Liver (tissue), 8 donors: ENCODE measurements at regions not wholly inside any gene's neighbourhood (a gene's known extent, or its start where the extent isn't known, plus 50 kb on each side); places are given as distances from the start of the nearest gene placed in this dataset.

Experiments
- DNase-seq: peaks from one replicate; pipeline ENCODE4 v3.0.0-alpha.2; 2017; ENCODE audit warnings: low spot score
- H3K27ac ChIP-seq, 2 donors: one replicate each; pipeline ENCODE4 v1.7.0; 2013; ENCODE audit warnings: inconsistent platforms in 2 of 2, low read length in 2 of 2, control low read depth in 1 of 2, low read depth in 1 of 2, mild to moderate bottlenecking in 1 of 2
- H3K27me3 ChIP-seq, 4 donors: one replicate each; pipeline versions ENCODE4 v1.6.1 to v1.7.0; 2013; ENCODE audit warnings: low read length in 3 of 4, inconsistent platforms in 1 of 4, mild to moderate bottlenecking in 1 of 4, moderate library complexity in 1 of 4; ENCODE audit not compliant: control insufficient read depth in 4 of 4, insufficient read depth in 4 of 4
- H3K36me3 ChIP-seq, 4 donors: one replicate each; pipeline versions ENCODE4 v1.6.1 to v1.7.0; 2013; ENCODE audit warnings: low read length in 3 of 4, mild to moderate bottlenecking in 3 of 4, low read depth in 1 of 4, moderate library complexity in 1 of 4; ENCODE audit not compliant: control insufficient read depth in 4 of 4, insufficient read depth in 3 of 4
- H3K4me1 ChIP-seq, 4 donors: one replicate each; pipeline versions ENCODE4 v1.6.1 to v1.7.0; 2013; ENCODE audit warnings: low read length in 3 of 4, mild to moderate bottlenecking in 3 of 4, moderate library complexity in 1 of 4; ENCODE audit not compliant: control insufficient read depth in 4 of 4, insufficient read depth in 4 of 4
- H3K4me3 ChIP-seq, 3 donors: one replicate each; pipeline versions ENCODE4 v1.6.1 to v1.7.0; 2013; ENCODE audit warnings: low read length in 3 of 3, control low read depth in 1 of 3, low read depth in 1 of 3, mild to moderate bottlenecking in 1 of 3
- H3K9ac ChIP-seq, 2 donors: one replicate each; pipeline ENCODE4 v1.7.0; 2013; ENCODE audit warnings: low read length in 2 of 2, mild to moderate bottlenecking in 2 of 2, moderate library complexity in 2 of 2, control low read depth in 1 of 2, low read depth in 1 of 2
- H3K9me3 ChIP-seq, 4 donors: one replicate each; pipeline versions ENCODE4 v1.6.1 to v1.7.0; 2013; ENCODE audit warnings: low read length in 3 of 4; ENCODE audit not compliant: control insufficient read depth in 4 of 4
- ATF3 ChIP-seq: IDR thresholded peaks from 2 replicates; pipeline ENCODE4 v1.6.1; 2016; ENCODE audit warnings: antibody characterized with exemption
- CTCF ChIP-seq: fragments of 150-350 bp; IDR thresholded peaks from 2 replicates; pipeline ENCODE4 v1.5.1; 2017; ENCODE audit warnings: improper control_type of control experiment, low read depth, low read length; ENCODE audit not compliant: missing input control
- EGR1 ChIP-seq, 2 donors: IDR thresholded peaks; 2 replicates each; pipeline ENCODE4 v1.6.1; 2016 to 2018; ENCODE audit warnings: antibody characterized with exemption in 2 of 2, low read depth in 2 of 2
- FOXA1 ChIP-seq: IDR thresholded peaks from 2 replicates; pipeline ENCODE4 v1.6.1; 2016; ENCODE audit warnings: antibody characterized with exemption
- FOXA2 ChIP-seq: IDR thresholded peaks from 2 replicates; pipeline ENCODE4 v1.6.1; 2016; ENCODE audit warnings: antibody characterized with exemption
- GABPA ChIP-seq, 2 donors: IDR thresholded peaks in 1 of 2; conservative IDR thresholded peaks in 1 of 2; 2 replicates each; pipeline ENCODE4 v1.6.1; 2016; ENCODE audit warnings: antibody characterized with exemption in 2 of 2, mild to moderate bottlenecking in 1 of 2, moderate library complexity in 1 of 2
- HNF4A ChIP-seq, 2 donors: conservative IDR thresholded peaks; 2 replicates each; pipeline ENCODE4 v1.6.1; 2016; ENCODE audit warnings: antibody characterized with exemption in 2 of 2, mild to moderate bottlenecking in 2 of 2
- HNF4G ChIP-seq: IDR thresholded peaks from 2 replicates; pipeline ENCODE4 v1.6.1; 2016; ENCODE audit warnings: antibody characterized with exemption
- JUND ChIP-seq, 2 donors: IDR thresholded peaks; 2 replicates each; pipeline ENCODE4 v1.6.1; 2016; ENCODE audit warnings: antibody characterized with exemption in 2 of 2
- MAX ChIP-seq: IDR thresholded peaks from 2 replicates; pipeline ENCODE4 v1.6.1; 2016; ENCODE audit warnings: antibody characterized with exemption
- NR2F2 ChIP-seq: IDR thresholded peaks from 2 replicates; pipeline ENCODE4 v1.6.1; 2016; ENCODE audit warnings: antibody characterized with exemption
- RAD21 ChIP-seq, 2 donors: IDR thresholded peaks; 2 replicates each; pipeline ENCODE4 v1.6.1; 2016; ENCODE audit warnings: antibody characterized with exemption in 2 of 2, mild to moderate bottlenecking in 2 of 2
- REST ChIP-seq: IDR thresholded peaks from 2 replicates; pipeline ENCODE4 v1.6.1; 2016; ENCODE audit warnings: antibody characterized with exemption, mild to moderate bottlenecking
- RXRA ChIP-seq, 2 donors: IDR thresholded peaks; 2 replicates each; pipeline ENCODE4 v1.6.1; 2017 to 2018; ENCODE audit warnings: antibody characterized with exemption in 2 of 2, mild to moderate bottlenecking in 1 of 2
- SP1 ChIP-seq: IDR thresholded peaks from 2 replicates; pipeline ENCODE4 v1.6.1; 2018; ENCODE audit warnings: antibody characterized with exemption, mild to moderate bottlenecking
- TAF1 ChIP-seq: conservative IDR thresholded peaks from 2 replicates; pipeline ENCODE4 v1.6.1; 2016; ENCODE audit warnings: antibody characterized with exemption, mild to moderate bottlenecking
- YY1 ChIP-seq: IDR thresholded peaks from 2 replicates; pipeline ENCODE4 v1.6.1; 2016; ENCODE audit warnings: antibody characterized with exemption, mild to moderate bottlenecking
- ZBTB33 ChIP-seq: IDR thresholded peaks from 2 replicates; pipeline ENCODE4 v1.6.1; 2016; ENCODE audit warnings: antibody characterized with exemption
- WGBS: extraction: QIAGEN DNeasy Blood & Tissue Kit; methylation state at CpG from one replicate; pipeline ENCODE4 v1.1.7; 2013; 5-methylcytosine and 5-hydroxymethylcytosine counted together
- donor health status: healthy.
- donor health status: healthy.
- donor health status: healthy.
- donor health status: healthy.
- donor health status: healthy.

GRCh38 chr11:28826807-28827206, 718.6 kb downstream of the METTL15 start:
- Histone ChIP-seq H3K4me3 (no peak overlapping the region), H3K9ac (no peak overlapping the region), H3K36me3 (no peaks in the 10 kb centered on the region), H3K9me3 (no peaks in the 10 kb centered on the region), H3K27me3 (peaks cover 0 to 4% (median 0%) of the 10 kb centered on the region in 4 donors), H3K27ac (no peak overlapping the region), H3K4me1 (no peaks in the 10 kb centered on the region)
- TF ChIP-seq SP1 (no peak), CTCF (no peak), TAF1 (no peak), GABPA (IDR thresholded peaks at IDR 0.05 in 1 of 2, conservative IDR thresholded peaks at IDR 0.05 in 1 of 2) (no peak), REST (no peak), HNF4G (no peak), YY1 (no peak), RXRA (IDR thresholded peaks at IDR 0.05) (no peak), ZBTB33 (no peak), FOXA2 (no peak), EGR1 (IDR thresholded peaks at IDR 0.05; ENCODE audit: low read depth in 2 of 2) (no peak)
- 97% methylated on average over 1 of the region's 1 CpG for WGBS
- DNase-seq, result no peak

- 83% methylated on average over 4 of the region's 4 CpGs for WGBS
- Histone ChIP-seq H3K4me1 (no peaks in the 10 kb centered on the region), H3K27me3 (peaks cover 0 to 6% (median 0%) of the 10 kb centered on the region in 4 donors), H3K9me3 (no peaks in the 10 kb centered on the region), H3K9ac (no peak overlapping the region), H3K27ac (no peak overlapping the region), H3K36me3 (no peaks in the 10 kb centered on the region), H3K4me3 (no peak overlapping the region)
- TF ChIP-seq TAF1, result no peak
- TF ChIP-seq REST, result no peak
- no peak for TF ChIP-seq RAD21 (IDR thresholded peaks at IDR 0.05)
- TF ChIP-seq JUND (IDR thresholded peaks at IDR 0.05), result no peak
- TF ChIP-seq CTCF, result no peak
- no peak for TF ChIP-seq NR2F2
- no peak for TF ChIP-seq HNF4A (conservative IDR thresholded peaks at IDR 0.05)
- TF ChIP-seq FOXA1, result no peak
- no peak for TF ChIP-seq MAX
- TF ChIP-seq RXRA (IDR thresholded peaks at IDR 0.05), result no peak
- no peak for TF ChIP-seq EGR1 (IDR thresholded peaks at IDR 0.05; ENCODE audit: low read depth in 2 of 2)
- TF ChIP-seq ATF3, result no peak
- TF ChIP-seq FOXA2, result no peak
- no peak for DNase-seq
These were observed 714.4 kb downstream of the METTL15 start for GRCh38 chr11:28822576-28822975.
